ENCODE measurements at regions not wholly inside any gene's neighbourhood (a gene's known extent, or its start where the extent isn't known, plus 50 kb on each side); places are given as distances from the start of the nearest gene placed in this dataset.

DNA sequence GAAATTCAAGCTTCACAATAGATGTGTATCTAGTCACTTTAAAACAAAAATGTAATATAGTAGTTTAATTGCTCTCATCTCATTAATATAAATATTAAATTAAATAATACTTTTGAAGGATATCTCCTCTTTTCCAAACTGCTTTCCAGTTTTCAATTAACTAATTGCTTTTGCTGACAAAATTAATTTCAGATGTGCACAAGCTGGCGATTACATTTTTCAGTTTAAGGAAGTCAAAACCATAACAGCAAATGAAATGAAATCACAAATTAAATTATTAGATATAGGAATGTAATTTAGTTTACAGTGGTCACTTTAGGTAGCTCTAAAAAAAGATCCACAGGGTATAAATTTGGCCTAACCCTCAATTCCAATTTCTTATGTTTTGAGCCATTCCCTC is 362.1 kb downstream of the SLC6A15 start:
- Mint-ChIP-seq H3K27me3 (no peaks in the 10 kb centered on the region), H3K27ac (no peak overlapping the region), H3K4me3 (no peak overlapping the region), H3K9me3 (ENCODE audit: insufficient read depth) (no peaks in the 10 kb centered on the region), H3K4me1 (no peaks in the 10 kb centered on the region)
- no peak overlapping the region for H3K27ac ChIP-seq (ENCODE audit: low read length in 2 of 2)
- TF ChIP-seq, protein P1, sequence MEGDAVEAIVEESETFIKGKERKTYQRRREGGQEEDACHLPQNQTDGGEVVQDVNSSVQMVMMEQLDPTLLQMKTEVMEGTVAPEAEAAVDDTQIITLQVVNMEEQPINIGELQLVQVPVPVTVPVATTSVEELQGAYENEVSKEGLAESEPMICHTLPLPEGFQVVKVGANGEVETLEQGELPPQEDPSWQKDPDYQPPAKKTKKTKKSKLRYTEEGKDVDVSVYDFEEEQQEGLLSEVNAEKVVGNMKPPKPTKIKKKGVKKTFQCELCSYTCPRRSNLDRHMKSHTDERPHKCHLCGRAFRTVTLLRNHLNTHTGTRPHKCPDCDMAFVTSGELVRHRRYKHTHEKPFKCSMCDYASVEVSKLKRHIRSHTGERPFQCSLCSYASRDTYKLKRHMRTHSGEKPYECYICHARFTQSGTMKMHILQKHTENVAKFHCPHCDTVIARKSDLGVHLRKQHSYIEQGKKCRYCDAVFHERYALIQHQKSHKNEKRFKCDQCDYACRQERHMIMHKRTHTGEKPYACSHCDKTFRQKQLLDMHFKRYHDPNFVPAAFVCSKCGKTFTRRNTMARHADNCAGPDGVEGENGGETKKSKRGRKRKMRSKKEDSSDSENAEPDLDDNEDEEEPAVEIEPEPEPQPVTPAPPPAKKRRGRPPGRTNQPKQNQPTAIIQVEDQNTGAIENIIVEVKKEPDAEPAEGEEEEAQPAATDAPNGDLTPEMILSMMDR (IDR thresholded peaks at IDR 0.05), result no peak
- CTCF ChIA-PET, result no interaction called here
- H3K9me3 ChIP-seq (ENCODE audit: control extremely low read depth in 1 of 3, control insufficient read depth in 2 of 3, insufficient read depth in 1 of 3, low read length in 2 of 3), result peaks cover 0 to 8% (median 0%) of the 10 kb centered on the region in 3 donors
- no peaks in the 10 kb centered on the region for H3K36me3 ChIP-seq (replicated peaks in 1 of 2; ENCODE audit: control extremely low read depth in 1 of 2, control insufficient read depth in 1 of 2, extremely low read depth in 1 of 2, insufficient read depth in 2 of 2, low read length in 1 of 2)
- ATAC-seq (ENCODE audit: low read depth) (no peak), DNase-seq (no peak)
- H4K20me1 ChIP-seq (ENCODE audit: control insufficient read depth, insufficient read depth, low read length, poor library complexity, severe bottlenecking), result no peaks in the 10 kb centered on the region
- H3K4me3 ChIP-seq (ENCODE audit: control extremely low read depth in 1 of 5, extremely low read depth in 1 of 5, insufficient read depth in 1 of 5, low read depth in 2 of 5, low read length in 4 of 5), result no peak overlapping the region
- no peak overlapping the region for H3K9ac ChIP-seq (ENCODE audit: low read length)
- no peaks in the 10 kb centered on the region for H3K4me1 ChIP-seq (ENCODE audit: control insufficient read depth in 2 of 2, insufficient read depth in 2 of 2, low read length in 2 of 2)
- no CpG with 5 or more reads among the region's 1 CpG for WGBS (ENCODE audit: insufficient coverage)
- no peak overlapping the region for H3K4me2 ChIP-seq (replicated peaks; ENCODE audit: low read depth, low read length, poor library complexity, severe bottlenecking)
- H3K27me3 ChIP-seq (replicated peaks in 1 of 4; ENCODE audit: control extremely low read depth in 1 of 4, control insufficient read depth in 3 of 4, insufficient read depth in 4 of 4, low read length in 3 of 4), result no peaks in the 10 kb centered on the region
- intact Hi-C loops (cut with micrococcal nuclease), result no loop called here
- no peaks in the 10 kb centered on the region for H3K79me2 ChIP-seq (ENCODE audit: control insufficient read depth, insufficient read depth, low read length)
- POLR2A ChIA-PET, result no interaction called here
- H2AFZ ChIP-seq (ENCODE audit: insufficient read depth, low read depth, low read length, poor library complexity, severe bottlenecking), result no peak overlapping the region

DNA sequence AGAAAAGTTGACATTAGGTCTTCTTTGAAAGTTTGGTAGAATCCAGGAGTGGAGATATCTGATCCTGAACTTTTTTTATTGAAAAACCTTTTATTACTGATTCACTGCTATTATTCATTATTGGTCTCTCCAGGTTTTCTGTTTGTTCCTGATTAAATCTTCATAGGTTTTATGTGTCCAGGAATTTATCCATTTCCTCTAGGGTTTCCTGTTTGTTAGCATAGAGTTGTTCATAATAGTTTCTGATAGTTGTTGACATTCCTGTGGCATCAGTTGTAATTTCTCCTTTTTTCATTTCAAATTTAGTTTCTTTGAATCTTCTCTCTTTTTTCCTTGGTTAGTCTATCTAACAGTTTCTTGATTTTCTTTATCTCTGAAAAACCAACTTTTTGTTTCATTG is 370.3 kb downstream of the SLC6A15 start:
- no peak for TF ChIP-seq EZH2 (IDR thresholded peaks at IDR 0.05; ENCODE audit: borderline replicate concordance, insufficient read depth, low read depth, low read length, poor library complexity, severe bottlenecking)
- TF ChIP-seq, protein P1 (IDR thresholded peaks at IDR 0.05), result no peak
- no peaks in the 10 kb centered on the region for H3K4me1 ChIP-seq (ENCODE audit: control insufficient read depth in 2 of 2, insufficient read depth in 2 of 2, low read length in 2 of 2)

More for the DNA sequence above, 370.3 kb downstream of the SLC6A15 start:
- no peak overlapping the region for H2AFZ ChIP-seq (ENCODE audit: insufficient read depth, low read depth, low read length, poor library complexity, severe bottlenecking)
- H3K4me3 Mint-ChIP-seq, result no peak overlapping the region
- H3K27ac ChIP-seq (ENCODE audit: low read length in 2 of 2), result no peak overlapping the region
- intact Hi-C loops (cut with micrococcal nuclease), result no loop called here
- ChIA-PET CTCF (no interaction called here), POLR2A (no interaction called here)
- H4K20me1 ChIP-seq (ENCODE audit: control insufficient read depth, insufficient read depth, low read length, poor library complexity, severe bottlenecking), result no peaks in the 10 kb centered on the region
- no peak overlapping the region for H3K9ac ChIP-seq (ENCODE audit: low read length)
- H3K4me3 ChIP-seq (ENCODE audit: control extremely low read depth in 1 of 5, extremely low read depth in 1 of 5, insufficient read depth in 1 of 5, low read depth in 2 of 5, low read length in 4 of 5), result no peak overlapping the region
- no peaks in the 10 kb centered on the region for H3K36me3 ChIP-seq (replicated peaks in 1 of 2; ENCODE audit: control extremely low read depth in 1 of 2, control insufficient read depth in 1 of 2, extremely low read depth in 1 of 2, insufficient read depth in 2 of 2, low read length in 1 of 2)
- H3K27ac Mint-ChIP-seq, result no peak overlapping the region
- no peak for DNase-seq
- peaks cover 0 to 11% (median 0%) of the 10 kb centered on the region in 3 donors for H3K9me3 ChIP-seq (ENCODE audit: control extremely low read depth in 1 of 3, control insufficient read depth in 2 of 3, insufficient read depth in 1 of 3, low read length in 2 of 3)
- H3K4me1 Mint-ChIP-seq, result no peaks in the 10 kb centered on the region
- H3K4me2 ChIP-seq (replicated peaks; ENCODE audit: low read depth, low read length, poor library complexity, severe bottlenecking), result no peak overlapping the region
- peaks cover 2% of the 10 kb centered on the region for H3K9me3 Mint-ChIP-seq (ENCODE audit: insufficient read depth)
- H3K27me3 Mint-ChIP-seq, result no peaks in the 10 kb centered on the region
- no peak for ATAC-seq (ENCODE audit: low read depth)
- no peaks in the 10 kb centered on the region for H3K79me2 ChIP-seq (ENCODE audit: control insufficient read depth, insufficient read depth, low read length)
- no peaks in the 10 kb centered on the region for H3K27me3 ChIP-seq (replicated peaks in 1 of 4; ENCODE audit: control extremely low read depth in 1 of 4, control insufficient read depth in 3 of 4, insufficient read depth in 4 of 4, low read length in 3 of 4)

Measured in B cell (primary cell).